HEK293 (cell line): ENCODE measurements at regions not wholly inside any gene's neighbourhood (a gene's known extent, or its start where the extent isn't known, plus 50 kb on each side); places are given as distances from the start of the nearest gene placed in this dataset.

Experiments
- CTCF ChIA-PET: fragments of 350-600 bp; formaldehyde crosslinking; extraction: SDS; loops from one replicate; lab custom pipeline; 2021; ENCODE audit warnings: antibody characterized with exemption; lab: Yijun Ruan, JAX
- POLR2A ChIA-PET: fragments of 300-600 bp; formaldehyde crosslinking; extraction: SDS; loops from one replicate; lab custom pipeline; 2020; ENCODE audit warnings: antibody characterized with exemption, inconsistent platforms; lab: Yijun Ruan, JAX
- H3K27ac ChIP-seq: fragments of 200-500 bp; sonication (Bioruptor generic); 2 replicates; pipeline ENCODE4 v1.5.1; 2014; ENCODE audit warnings: low read depth, low read length, control low read depth, inconsistent platforms; ENCODE audit errors: extremely low read depth
- H3K36me3 ChIP-seq, 2 experiments: fragments of 200-500 bp in 1 of 2; sonication (Bioruptor generic) in 1 of 2; 1 replicate in 1 of 2; 2 replicates in 1 of 2; pipeline ENCODE4 v1.5.1; 2014 to 2017; ENCODE audit warnings: inconsistent platforms in 2 of 2, low read length in 2 of 2; ENCODE audit not compliant: control insufficient read depth in 2 of 2, insufficient read depth in 1 of 2
- H3K4me1 ChIP-seq: fragments of 200-500 bp; sonication (Bioruptor generic); 2 replicates; pipeline ENCODE4 v1.5.1; 2014; ENCODE audit warnings: mild to moderate bottlenecking, low read length, inconsistent platforms; ENCODE audit not compliant: control insufficient read depth, insufficient read depth
- H3K4me3 ChIP-seq: 2 replicates; pipeline ENCODE4 v1.5.1; 2011; ENCODE audit warnings: low read depth, mild to moderate bottlenecking, control low read depth, low read length, moderate library complexity
- H3K9me3 ChIP-seq: fragments of 200-500 bp; sonication (Bioruptor generic); 2 replicates; pipeline ENCODE4 v1.5.1; 2014; ENCODE audit warnings: low read depth, low read length, inconsistent platforms; ENCODE audit not compliant: control insufficient read depth, insufficient read depth
- ELK4 ChIP-seq: IDR thresholded peaks from 2 replicates; pipeline ENCODE4 v1.6.1; 2011; ENCODE audit warnings: mild to moderate bottlenecking, low read depth, low read length, borderline replicate concordance
- GLI2 ChIP-seq: fragments of 450-650 bp; formaldehyde crosslinking; IDR thresholded peaks from 2 replicates; pipeline ENCODE4; 2017; ENCODE audit warnings: missing biosample characterization, missing genetic modification characterization, low read depth, borderline replicate concordance
- HOXA7 ChIP-seq: sonication (generic); formaldehyde crosslinking; IDR thresholded peaks from 2 replicates; pipeline ENCODE4 v1.8.1; 2022; ENCODE audit warnings: missing genetic modification reagents, borderline replicate concordance
- PRDM4 ChIP-seq: fragments of 450-650 bp; formaldehyde crosslinking; IDR thresholded peaks from 2 replicates; pipeline ENCODE4 v1.5.1; 2017; ENCODE audit warnings: missing biosample characterization, missing genetic modification characterization
- SETDB1 ChIP-seq: IDR thresholded peaks from one replicate; pipeline ENCODE4 v1.6.1; 2017; ENCODE audit warnings: mild to moderate bottlenecking, low read length, moderate library complexity, mixed read lengths; ENCODE audit not compliant: insufficient read length
- TSHZ1 ChIP-seq: fragments of 450-650 bp; formaldehyde crosslinking; IDR thresholded peaks from 2 replicates; pipeline ENCODE4 v1.5.1; 2016; ENCODE audit warnings: missing biosample characterization, missing genetic modification characterization, borderline replicate concordance
- ZBTB1 ChIP-seq: fragments of 450-650 bp; formaldehyde crosslinking; IDR thresholded peaks from 2 replicates; pipeline ENCODE4 v1.5.1; 2016; ENCODE audit warnings: missing biosample characterization, missing genetic modification characterization
- ZBTB44 ChIP-seq: fragments of 450-650 bp; IDR thresholded peaks from 2 replicates; pipeline ENCODE4 v1.5.1; 2018; ENCODE audit warnings: missing biosample characterization, mild to moderate bottlenecking, missing genetic modification characterization
- ZFHX2 ChIP-seq: fragments of 450-650 bp; formaldehyde crosslinking; conservative IDR thresholded peaks from 2 replicates; pipeline ENCODE4 v1.5.1; 2016; ENCODE audit warnings: missing biosample characterization, missing genetic modification characterization
- ZFP37 ChIP-seq: fragments of 450-650 bp; formaldehyde crosslinking; IDR thresholded peaks from 2 replicates; pipeline ENCODE4 v1.5.1; 2016; ENCODE audit warnings: missing biosample characterization, missing genetic modification characterization
- ZNF138 ChIP-seq: fragments of 450-650 bp; formaldehyde crosslinking; IDR thresholded peaks from 2 replicates; pipeline ENCODE4 v1.5.1; 2016; ENCODE audit warnings: missing biosample characterization, missing genetic modification characterization, borderline replicate concordance
- ZNF175 ChIP-seq: fragments of 450-650 bp; formaldehyde crosslinking; IDR thresholded peaks from 2 replicates; pipeline ENCODE4 v1.5.1; 2016; ENCODE audit warnings: missing biosample characterization, missing genetic modification characterization
- ZNF266 ChIP-seq: fragments of 450-650 bp; formaldehyde crosslinking; IDR thresholded peaks from 2 replicates; pipeline ENCODE4 v1.5.1; 2016; ENCODE audit warnings: missing biosample characterization, missing genetic modification characterization, low read depth
- ZNF335 ChIP-seq: fragments of 450-650 bp; formaldehyde crosslinking; conservative IDR thresholded peaks from 2 replicates; pipeline ENCODE4 v1.5.1; 2016; ENCODE audit warnings: missing biosample characterization, missing genetic modification characterization
- ZNF391 ChIP-seq: fragments of 450-650 bp; formaldehyde crosslinking; IDR thresholded peaks from 2 replicates; pipeline ENCODE4 v1.5.1; 2016; ENCODE audit warnings: low read depth, missing biosample characterization, missing genetic modification characterization, borderline replicate concordance
- ZNF423 ChIP-seq: fragments of 450-650 bp; formaldehyde crosslinking; IDR thresholded peaks from 2 replicates; pipeline ENCODE4 v1.5.1; 2016; ENCODE audit warnings: missing biosample characterization, missing genetic modification characterization
- ZNF514 ChIP-seq: fragments of 450-650 bp; formaldehyde crosslinking; IDR thresholded peaks from 2 replicates; pipeline ENCODE4 v1.5.1; 2016; ENCODE audit warnings: missing biosample characterization, missing genetic modification characterization
- ZNF530 ChIP-seq: fragments of 450-650 bp; formaldehyde crosslinking; IDR thresholded peaks from 2 replicates; pipeline ENCODE4 v1.5.1; 2016; ENCODE audit warnings: low read depth, missing biosample characterization, missing genetic modification characterization
- ZNF585B ChIP-seq: fragments of 450-650 bp; formaldehyde crosslinking; IDR thresholded peaks from 2 replicates; pipeline ENCODE4 v1.5.1; 2016; ENCODE audit warnings: missing biosample characterization, missing genetic modification characterization
- ZNF629 ChIP-seq: fragments of 450-650 bp; formaldehyde crosslinking; IDR thresholded peaks from 2 replicates; pipeline ENCODE4 v1.5.1; 2017; ENCODE audit warnings: missing biosample characterization, missing genetic modification characterization
- ZNF830 ChIP-seq: fragments of 450-650 bp; IDR thresholded peaks from 2 replicates; pipeline ENCODE4 v1.5.0; 2018; ENCODE audit warnings: missing biosample characterization, missing genetic modification characterization, low read depth, mild to moderate bottlenecking, moderate library complexity
- ZSCAN30 ChIP-seq: fragments of 450-650 bp; IDR thresholded peaks from 2 replicates; pipeline ENCODE4 v1.5.1; 2018; ENCODE audit warnings: missing biosample characterization, mild to moderate bottlenecking, missing genetic modification characterization, moderate library complexity
- TF ChIP-seq, protein P1 (sequence below): fragments of 450-650 bp; formaldehyde crosslinking; IDR thresholded peaks from 2 replicates; pipeline ENCODE4 v1.5.1; 2017; ENCODE audit warnings: missing biosample characterization, missing genetic modification characterization

DNA sequence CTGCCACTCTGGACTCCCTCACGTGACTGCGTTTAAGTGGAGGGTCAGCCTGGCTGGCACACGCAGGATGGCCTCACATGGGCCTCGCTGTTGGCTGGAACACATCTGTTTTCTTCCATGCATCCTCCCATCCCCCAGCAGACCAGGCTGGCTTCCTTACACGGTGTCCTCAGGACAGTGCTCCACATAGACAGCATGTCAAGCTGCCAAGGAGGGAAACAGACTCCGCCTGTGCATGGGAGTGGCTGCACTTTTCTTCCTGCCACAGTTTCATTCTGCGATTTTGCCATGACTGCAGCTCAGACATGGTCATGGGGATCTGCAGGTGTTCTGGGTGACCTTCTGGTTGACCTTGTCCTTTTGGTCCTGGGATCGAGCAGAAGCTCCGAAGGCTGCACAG is 344.2 kb downstream of the SHANK2 start (continued):
- TF ChIP-seq PRDM4 (tag by site-specific recombination) (no peak), ZFHX2 (tag by site-specific recombination) (no peak), SETDB1 (no peak), ZNF391 (tag by site-specific recombination) (no peak)

GRCh38 chr11:70910835-70911234 is 341.5 kb downstream of the SHANK2 start:
- POLR2A ChIA-PET = no interaction called here
- H3K4me3 ChIP-seq = no peak overlapping the region
- CTCF ChIA-PET = no interaction called here

GRCh38 chr11:70912226-70912840 is 340.0 kb downstream of the SHANK2 start:
- Histone ChIP-seq H3K27ac (no peak overlapping the region), H3K4me1 (no peaks in the 10 kb centered on the region), H3K36me3 (no peaks in the 10 kb centered on the region), H3K4me3 (no peak overlapping the region), H3K9me3 (no peaks in the 10 kb centered on the region)
- ChIA-PET POLR2A (no interaction called here), CTCF (interaction anchor here (0.5 kb wide), 1 partner anchor 15 kb away, joined by 4 read pairs; no protein-coding TSS in a partner anchor)
- TF ChIP-seq ZSCAN30 = no peak
- TF ChIP-seq ZNF830 (tag by site-specific recombination) = no peak
- TF ChIP-seq ZNF514 (tag by site-specific recombination) = no peak
- TF ChIP-seq TSHZ1 (tag by site-specific recombination) = no peak
- no peak for TF ChIP-seq ZBTB1 (tag by site-specific recombination)
- no peak for TF ChIP-seq ZFP37
- no peak for TF ChIP-seq ZNF423 (tag by site-specific recombination)
- TF ChIP-seq ZNF175 = no peak
- no peak for TF ChIP-seq ZNF335 (tag by site-specific recombination)
- TF ChIP-seq ZNF138 (tag by site-specific recombination) = no peak

More at GRCh38 chr11:70910835-70911234, 341.5 kb downstream of the SHANK2 start:
- Histone ChIP-seq H3K4me1 (no peaks in the 10 kb centered on the region), H3K36me3 (no peaks in the 10 kb centered on the region), H3K9me3 (no peaks in the 10 kb centered on the region), H3K27ac (no peak overlapping the region)
- TF ChIP-seq ZNF629 (tag by site-specific recombination) = no peak
- no peak for TF ChIP-seq ELK4
- TF ChIP-seq, protein P1, sequence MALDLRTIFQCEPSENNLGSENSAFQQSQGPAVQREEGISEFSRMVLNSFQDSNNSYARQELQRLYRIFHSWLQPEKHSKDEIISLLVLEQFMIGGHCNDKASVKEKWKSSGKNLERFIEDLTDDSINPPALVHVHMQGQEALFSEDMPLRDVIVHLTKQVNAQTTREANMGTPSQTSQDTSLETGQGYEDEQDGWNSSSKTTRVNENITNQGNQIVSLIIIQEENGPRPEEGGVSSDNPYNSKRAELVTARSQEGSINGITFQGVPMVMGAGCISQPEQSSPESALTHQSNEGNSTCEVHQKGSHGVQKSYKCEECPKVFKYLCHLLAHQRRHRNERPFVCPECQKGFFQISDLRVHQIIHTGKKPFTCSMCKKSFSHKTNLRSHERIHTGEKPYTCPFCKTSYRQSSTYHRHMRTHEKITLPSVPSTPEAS (tag by site-specific recombination) = no peak
- no peak for TF ChIP-seq ZNF585B
- no peak for TF ChIP-seq HOXA7 (CRISPR knock-in tag)
- no peak for TF ChIP-seq ZBTB44 (tag by site-specific recombination)
- no peak for TF ChIP-seq GLI2 (tag by site-specific recombination)
- no peak for TF ChIP-seq ZNF266 (tag by site-specific recombination)
- no peak for TF ChIP-seq ZNF530 (tag by site-specific recombination)
